ENCODE measurements at regions not wholly inside any gene's neighbourhood (a gene's known extent, or its start where the extent isn't known, plus 50 kb on each side); places are given as distances from the start of the nearest gene placed in this dataset.

GRCh38 chr16:17861981-17862479 is 391.3 kb upstream of the XYLT1 start:
- DNase-seq (ENCODE audit: low read depth): no peak

GRCh38 chr16:17858061-17858460 is 387.3 kb upstream of the XYLT1 start:
- DNase-seq (ENCODE audit: low read depth): no peak

GRCh38 chr16:17853958-17854357 is 383.2 kb upstream of the XYLT1 start:
- no peak for DNase-seq (ENCODE audit: low read depth)

- DNase-seq (ENCODE audit: low read depth): no peak
These were observed 382.4 kb upstream of the XYLT1 start for GRCh38 chr16:17852977-17853702.

DNA sequence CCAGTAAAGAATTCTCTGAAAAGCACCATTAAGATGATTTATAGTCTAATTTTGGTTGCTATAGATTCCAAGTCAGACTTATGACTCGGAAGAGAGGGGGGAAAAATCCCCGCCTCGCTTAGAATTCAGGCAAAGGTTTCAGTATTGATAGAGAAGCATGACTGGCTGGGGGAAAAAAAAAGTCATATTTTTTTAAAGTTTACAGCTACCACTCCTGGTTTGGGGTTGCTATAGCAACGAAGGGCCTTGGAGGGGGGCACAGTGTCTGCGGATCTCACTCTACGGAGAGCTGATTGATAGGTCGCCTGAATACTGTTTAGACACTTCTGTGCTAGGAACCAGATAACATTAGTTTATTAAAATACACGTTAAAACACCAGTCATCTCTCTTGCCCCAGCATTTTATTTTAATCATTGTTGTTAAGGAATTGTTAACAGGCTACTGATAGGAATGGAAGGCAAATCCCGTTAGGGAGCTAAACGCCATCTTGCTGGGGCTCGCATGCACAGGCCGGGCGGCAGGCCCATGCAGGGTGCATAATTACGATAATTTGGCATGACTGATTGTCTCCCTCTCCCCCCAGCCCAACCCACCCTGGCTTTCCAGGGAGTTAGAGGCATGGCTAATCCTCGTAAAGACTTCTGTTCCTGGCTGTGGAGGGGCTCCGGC is 380.0 kb upstream of the XYLT1 start:
- DNase-seq (ENCODE audit: low read depth): no peak

- DNase-seq (ENCODE audit: low read depth): no peak
These were observed 376.6 kb upstream of the XYLT1 start for GRCh38 chr16:17847234-17847795.

DNA sequence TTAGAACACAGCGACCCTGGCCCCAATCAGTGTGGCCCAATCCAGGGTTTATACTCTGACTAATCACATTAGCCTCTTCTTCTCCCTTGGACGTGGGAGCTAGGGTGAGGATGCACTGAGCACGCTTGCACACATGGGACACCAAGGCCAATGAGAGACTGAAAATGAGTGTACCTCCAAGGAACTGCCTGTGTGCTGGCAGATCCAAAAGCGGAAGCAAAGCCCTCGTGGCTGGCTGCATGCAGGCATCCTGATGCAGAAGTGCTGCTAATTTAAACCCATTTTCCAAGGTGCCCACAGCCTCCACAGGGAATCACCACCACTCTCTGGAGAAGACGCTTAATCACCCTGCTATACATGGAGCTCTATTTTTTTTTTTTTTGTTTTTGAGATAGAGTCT is 375.3 kb upstream of the XYLT1 start:
- no peak for DNase-seq (ENCODE audit: low read depth)

DNA sequence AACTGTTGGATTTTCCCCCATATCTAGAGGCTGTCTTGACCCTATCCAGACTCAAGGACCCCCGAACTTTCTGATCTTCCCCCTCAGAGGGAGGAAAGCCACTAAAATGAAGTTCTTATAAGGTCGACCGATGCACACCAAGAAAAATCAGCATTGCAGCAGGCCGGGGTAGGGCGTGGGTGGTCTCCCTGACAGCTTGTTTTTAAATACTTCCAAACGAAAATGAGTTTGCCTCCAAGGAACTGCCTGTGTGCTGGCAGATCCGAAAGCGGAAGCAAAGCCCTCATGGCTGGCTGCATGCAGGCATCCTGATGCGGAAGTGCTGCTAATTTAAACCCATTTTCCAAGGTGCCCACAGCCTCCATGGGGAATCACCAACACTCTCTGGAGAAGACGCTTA is 374.3 kb upstream of the XYLT1 start:
- DNase-seq (ENCODE audit: low read depth): no peak

DNA sequence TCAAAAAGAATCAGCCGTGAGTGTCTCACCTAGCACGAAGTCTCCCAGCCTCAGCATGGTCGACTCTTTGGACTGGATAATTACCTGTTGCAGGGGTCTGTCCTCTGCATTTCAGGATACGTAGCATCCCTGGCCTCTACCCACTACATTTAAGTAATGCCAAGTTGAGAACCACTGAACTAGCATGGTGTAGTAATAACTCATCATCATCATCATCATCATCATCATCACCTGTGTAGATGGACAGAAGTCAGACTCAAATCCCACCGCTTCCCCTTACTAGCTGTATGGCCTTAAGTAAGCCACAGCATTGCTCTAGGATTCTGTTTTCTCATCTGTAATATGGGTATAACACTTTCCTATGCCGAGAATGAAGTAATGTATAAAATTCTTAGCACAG is 373.1 kb upstream of the XYLT1 start:
- DNase-seq (ENCODE audit: low read depth): no peak

GRCh38 chr16:17839907-17840306 is 369.1 kb upstream of the XYLT1 start:
- no peak for DNase-seq (ENCODE audit: low read depth)

DNA sequence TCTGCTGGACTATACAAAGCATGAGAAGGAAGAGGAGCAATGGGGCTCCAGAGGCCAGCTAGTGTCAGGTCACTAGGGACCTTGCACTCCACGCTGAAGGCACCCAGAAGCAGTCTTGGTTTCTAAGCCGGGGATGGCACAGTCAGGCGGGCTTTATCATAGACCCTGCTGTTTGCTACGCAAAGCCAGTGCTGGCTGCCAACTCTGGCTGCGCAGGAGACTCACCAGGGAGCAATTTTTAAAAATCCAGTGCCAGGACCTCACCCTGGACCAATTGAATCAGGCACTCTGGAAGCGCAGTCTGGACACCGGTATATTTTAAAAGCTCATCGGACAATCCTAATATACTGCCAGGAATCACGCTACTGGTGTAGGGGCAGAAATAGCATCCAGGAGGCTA is 368.5 kb upstream of the XYLT1 start:
- no peak for DNase-seq (ENCODE audit: low read depth)

DNA sequence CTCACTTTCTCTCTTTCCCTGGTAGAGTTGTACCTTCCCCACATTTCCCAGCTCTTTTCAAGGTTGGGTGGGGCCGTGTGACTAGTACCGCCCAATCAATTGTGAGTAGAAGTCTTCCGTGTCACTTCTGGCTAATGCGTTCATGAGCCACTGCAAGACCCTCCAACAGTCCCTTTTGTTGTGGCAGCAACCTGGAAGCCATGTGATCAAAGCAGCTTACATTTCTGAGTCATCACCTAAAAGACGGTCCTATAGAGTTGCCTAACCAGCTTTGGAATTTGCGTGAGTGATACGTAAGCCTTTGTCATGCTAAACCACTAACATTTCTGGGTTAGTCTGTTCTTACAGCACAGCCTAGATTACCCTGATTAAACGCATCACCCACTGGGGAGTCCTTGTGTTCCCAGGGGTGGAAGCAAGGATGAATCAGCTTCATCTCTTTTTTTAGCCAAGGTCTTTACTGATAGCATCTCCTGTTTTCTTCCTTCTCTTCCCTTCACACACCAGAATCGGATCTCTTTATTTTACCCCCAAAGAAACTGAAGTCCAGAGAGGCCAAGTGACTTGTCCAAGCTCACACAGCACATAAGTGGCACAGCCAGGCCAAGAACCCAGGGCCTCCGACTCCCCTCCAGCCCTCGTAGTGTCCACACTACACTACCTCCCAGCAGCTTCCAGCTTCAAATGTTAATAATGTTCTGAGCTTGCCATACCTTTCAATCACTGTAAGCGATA is 366.3 kb upstream of the XYLT1 start:
- peak; percentile 88 for DNase-seq (ENCODE audit: low read depth)

- DNase-seq (ENCODE audit: low read depth): no peak
These were observed 364.5 kb upstream of the XYLT1 start for GRCh38 chr16:17835118-17835876.

- no peak for DNase-seq (ENCODE audit: low read depth)
These were observed 362.0 kb upstream of the XYLT1 start for GRCh38 chr16:17832738-17833137.

DNA sequence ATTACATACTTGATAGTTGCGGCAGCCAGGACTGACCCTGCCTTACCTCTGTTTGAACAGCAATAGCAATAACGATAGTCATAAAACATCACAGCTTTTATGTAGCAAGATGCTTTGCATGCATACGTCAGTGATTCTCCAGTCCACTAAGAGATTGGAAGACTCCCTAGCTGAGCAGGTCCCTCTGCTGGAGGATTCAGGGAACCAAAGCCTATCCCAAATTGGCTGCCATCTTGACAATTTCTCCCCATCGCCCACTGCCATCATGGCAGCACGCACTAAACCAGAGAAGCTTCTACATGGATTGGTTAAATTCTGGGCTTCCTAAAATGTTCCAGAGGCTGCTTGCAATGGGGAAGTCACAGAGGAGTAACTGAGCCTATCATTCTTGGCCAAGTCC is 360.6 kb upstream of the XYLT1 start:
- DNase-seq (ENCODE audit: low read depth): no peak

DNA sequence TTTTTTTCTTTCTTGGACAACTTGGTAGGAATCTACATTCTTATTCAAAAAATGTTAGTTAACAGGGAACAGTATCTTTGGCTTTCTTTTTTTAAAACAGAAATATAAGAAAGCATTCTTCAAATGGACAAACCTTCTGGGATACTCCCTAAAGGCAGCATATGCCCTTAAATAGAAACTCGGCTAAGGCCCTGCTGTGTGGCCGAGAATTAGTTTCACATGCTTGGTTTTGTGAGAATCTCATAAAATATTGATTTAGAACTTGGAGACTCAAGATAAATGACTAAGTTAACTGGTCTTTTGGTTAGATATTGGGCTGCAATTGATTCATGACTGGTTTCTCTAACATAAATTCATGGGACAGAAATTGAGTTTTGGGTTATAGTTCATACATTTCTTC is 359.9 kb upstream of the XYLT1 start:
- no peak for DNase-seq (ENCODE audit: low read depth)

GRCh38 chr16:17829811-17830210 is 359.1 kb upstream of the XYLT1 start:
- no peak for DNase-seq (ENCODE audit: low read depth)

- peak; percentile 57 for DNase-seq (ENCODE audit: low read depth)
These were observed 357.3 kb upstream of the XYLT1 start for GRCh38 chr16:17828012-17828411.

DNA sequence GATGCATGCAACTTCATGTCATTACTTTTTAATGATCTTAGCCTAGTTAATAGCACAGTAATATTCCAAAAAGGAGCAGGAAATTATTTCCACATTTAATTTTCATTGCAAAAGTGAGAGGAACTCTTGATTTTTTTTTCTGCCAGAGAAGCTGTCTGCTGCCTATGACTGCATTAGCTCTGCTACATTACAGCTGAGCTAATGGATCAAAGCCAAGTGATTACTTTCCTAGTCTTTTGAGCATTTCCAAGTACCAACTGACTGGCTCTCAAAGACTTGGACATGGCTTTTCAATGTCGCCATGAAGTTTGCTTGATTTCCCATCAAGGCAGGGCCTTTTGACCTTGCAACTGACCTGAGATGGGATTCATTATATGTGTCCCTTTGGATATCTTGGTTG is 356.6 kb upstream of the XYLT1 start:
- no peak for DNase-seq (ENCODE audit: low read depth)

- no peak for DNase-seq (ENCODE audit: low read depth)
These were observed 347.2 kb upstream of the XYLT1 start for GRCh38 chr16:17817943-17818342.

DNA sequence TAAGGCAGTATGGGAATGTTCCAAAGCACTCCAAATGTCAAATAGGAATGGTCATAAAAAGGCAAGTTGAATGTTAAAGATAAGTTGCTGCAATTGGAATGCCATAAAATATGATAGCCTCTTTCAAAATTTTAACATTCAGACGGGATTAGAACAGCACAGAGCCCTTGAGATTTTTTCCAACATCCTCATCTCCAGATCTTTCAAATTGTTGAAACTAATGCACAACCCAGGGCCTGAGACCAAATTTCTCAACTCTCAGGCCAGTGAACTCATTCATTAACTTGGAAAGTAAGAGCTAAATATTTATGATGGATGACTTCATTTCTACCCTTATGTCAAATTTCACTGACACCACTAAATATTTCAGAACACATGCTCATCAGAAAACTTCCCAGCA is 346.5 kb upstream of the XYLT1 start:
- DNase-seq (ENCODE audit: low read depth): no peak

DNA sequence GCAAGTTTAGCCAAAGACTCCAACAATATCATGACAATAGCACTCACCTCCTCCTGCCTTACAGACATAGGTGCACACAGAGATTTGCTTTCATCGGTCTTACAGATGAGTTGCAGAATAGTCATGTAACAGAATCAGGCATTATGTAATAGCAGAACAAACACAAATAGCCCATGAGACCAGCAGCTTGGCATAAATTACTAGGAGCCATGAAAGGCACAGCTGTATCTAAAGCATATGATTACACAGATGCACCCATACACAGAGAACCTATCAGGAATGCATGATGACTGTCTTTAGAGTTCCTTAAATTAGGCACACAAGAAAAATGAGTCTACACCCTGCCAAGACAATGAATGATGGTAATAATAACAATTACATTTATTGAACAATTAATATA is 342.0 kb upstream of the XYLT1 start:
- no peak for DNase-seq (ENCODE audit: low read depth)
